Kasumi-1 (cell line): ENCODE measurements at regions not wholly inside any gene's neighbourhood (a gene's known extent, or its start where the extent isn't known, plus 50 kb on each side); places are given as distances from the start of the nearest gene placed in this dataset.
A peak's percentile ranks its signal among the peaks of the same experiment; 100 is the strongest.

Experiments used
- DNase-seq, 2 experiments: peaks; one replicate each; lab custom pipeline; 2025; lab: John Stamatoyannopoulos, UW

DNA sequence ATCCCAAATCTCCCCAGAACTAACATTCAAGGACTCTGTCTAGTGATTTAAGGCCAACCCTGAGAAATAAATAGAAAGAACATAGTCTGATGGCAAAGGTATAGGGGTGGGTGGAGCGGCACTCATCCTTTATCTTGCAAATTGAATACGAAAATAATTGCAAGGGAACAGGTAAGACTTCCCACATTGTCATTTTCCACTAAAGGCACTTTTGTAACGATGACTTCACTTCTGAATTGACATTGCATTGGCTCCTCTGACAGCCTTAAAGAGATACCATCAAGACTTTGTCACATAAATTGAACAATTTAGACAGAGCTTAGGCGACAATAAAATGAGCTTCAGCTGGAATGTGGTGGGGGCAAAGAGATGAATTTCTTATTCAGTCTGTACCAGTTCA lies 75.3 kb upstream of the PLCL2 start:
- DNase-seq: no peak

DNA sequence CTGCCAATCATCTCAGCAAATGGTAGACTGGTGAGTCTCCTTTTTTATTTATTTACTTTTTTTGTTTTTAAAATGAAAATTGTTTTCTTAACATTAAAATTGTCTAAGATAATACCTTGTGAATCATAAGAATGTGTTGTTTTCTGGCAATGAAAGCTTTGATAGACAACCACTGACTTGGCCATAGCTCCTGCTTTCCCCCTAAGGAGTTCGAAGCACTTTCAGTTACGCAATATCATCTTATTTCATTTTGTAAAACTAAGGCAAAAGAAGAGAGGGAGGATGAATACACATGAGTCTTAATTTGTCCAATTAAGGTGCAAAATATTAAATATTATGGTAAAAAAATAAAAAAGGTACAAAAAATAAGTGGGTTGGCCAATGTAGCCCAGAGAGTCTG lies 74.8 kb upstream of the PLCL2 start:
- DNase-seq: no peak

DNA sequence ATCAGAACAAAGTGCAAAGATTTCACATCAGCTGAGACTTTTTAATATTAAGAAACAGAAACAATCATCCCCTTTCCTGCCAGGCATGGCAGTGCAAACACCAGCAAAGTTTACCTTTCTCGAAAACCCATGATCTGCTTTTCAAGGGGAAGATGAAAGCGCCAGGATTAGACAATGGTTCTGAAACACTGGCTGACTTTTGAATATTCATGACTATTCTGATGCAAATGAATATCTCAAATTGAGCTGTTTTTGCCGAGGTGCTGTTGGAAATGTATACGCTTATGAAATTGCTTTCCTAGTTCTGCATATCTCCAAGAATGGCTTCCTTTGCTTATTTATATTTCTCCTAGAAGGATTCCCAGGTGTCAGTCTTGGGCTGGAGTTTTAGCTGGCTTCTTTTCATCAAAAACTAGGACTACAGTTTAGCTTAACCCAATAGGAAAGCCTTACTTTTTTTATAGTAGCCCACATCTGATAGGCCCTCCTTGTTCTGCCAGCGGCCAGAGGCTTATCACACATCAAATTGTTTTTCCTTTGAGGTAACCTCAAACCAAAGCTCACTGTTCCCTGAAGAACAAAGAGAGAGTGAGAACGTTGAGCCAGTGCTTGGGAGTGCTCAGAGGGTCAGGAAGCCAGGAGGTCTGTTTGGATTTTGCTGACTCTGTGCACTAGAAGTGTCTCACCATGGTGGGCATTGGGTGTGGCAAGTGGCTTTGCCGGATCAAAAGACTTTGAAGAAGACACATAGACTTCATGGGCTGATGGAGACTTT lies 74.0 kb upstream of the PLCL2 start:
- no peak for DNase-seq

DNA sequence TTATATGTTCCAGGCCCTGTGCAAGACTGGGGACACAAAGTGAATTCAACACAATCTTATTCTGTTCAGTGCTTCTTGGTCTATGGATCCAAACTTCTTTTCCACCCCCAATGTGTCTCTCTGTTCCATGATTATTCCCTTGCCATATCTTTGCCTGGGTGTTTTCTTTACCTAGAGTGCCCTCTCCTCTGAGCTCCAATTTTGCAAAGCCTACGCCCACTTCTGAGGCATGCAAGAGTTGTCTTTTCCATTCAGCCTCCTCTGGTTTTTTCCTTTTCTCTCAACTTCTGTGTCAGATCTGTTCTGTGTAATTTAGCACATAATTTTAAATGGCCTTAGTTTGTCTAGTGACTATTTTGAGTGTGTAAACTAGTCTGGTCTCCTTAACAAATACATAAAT lies 72.8 kb upstream of the PLCL2 start:
- no peak for DNase-seq

DNA sequence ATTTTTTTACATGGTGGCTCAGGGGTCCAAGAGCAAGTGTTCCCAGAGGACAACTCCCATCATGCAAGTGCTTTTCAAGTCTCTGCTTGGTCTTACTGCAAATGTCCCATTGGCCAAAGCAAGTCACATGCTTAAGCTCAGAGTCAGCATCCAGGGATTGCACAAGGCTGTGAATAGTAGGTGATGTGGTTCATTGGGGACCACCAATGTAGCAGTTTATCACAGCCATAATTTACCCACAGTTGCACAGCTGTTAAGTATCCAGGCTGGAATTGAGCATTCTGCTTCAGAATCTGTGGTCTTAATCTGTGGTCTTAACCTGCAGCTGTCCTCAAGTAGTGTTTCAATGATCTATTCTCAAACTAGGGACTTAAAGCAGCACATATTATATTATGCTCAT lies 71.4 kb upstream of the PLCL2 start:
- DNase-seq: no peak

DNA sequence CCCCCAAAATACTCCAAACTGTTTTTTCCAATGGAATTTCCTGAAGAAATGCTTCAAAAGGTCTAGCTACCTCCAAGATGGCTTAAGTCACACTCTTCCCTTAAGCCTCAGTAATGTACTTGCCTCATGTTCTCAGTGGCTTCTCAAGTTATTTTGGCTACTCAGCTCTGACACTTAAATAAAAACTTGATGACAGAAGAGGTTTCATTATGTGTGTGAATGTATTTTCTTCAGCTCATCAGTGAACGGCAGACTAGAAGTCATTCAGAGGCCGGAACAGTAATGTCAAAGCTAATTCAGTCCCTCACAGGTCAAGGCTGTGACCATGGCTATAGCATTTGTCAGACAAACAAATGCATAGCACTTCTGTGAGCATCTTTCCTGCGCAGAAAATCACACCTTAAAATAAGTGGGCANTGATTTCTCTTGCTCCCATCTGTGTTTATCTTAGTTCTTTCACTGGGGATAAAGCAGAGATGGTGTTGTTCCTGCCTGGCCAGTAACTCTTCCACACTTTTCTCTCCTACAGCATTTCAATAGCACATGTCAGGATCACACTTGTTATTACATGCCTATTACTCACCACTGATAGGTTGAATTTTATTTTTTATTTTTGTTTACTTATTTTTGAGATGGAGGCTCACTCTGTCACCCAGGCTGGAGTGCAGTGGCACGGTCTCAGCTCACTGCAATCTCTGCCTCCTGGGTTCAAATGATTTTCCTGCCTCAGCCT lies 68.5 kb upstream of the PLCL2 start:
- DNase-seq: no peak

DNA sequence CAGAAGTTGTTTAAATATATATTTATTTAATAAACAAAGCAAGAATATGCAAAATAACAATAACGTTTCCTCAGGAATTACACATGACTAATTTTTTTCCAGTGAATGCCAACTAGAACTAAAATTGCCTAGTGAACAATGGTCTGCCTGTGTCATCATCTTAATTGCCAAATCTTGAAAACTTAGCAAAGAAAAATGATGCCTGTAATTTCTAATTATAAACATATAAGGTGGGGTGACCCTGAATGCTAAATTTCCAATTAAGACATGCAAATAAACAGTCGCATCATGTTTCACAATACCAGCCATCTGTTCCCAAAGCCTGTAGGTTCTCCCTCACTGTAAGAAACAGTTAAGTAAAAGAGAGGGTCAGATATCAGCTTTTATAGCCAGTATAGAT lies 67.6 kb upstream of the PLCL2 start:
- no peak for DNase-seq

DNA sequence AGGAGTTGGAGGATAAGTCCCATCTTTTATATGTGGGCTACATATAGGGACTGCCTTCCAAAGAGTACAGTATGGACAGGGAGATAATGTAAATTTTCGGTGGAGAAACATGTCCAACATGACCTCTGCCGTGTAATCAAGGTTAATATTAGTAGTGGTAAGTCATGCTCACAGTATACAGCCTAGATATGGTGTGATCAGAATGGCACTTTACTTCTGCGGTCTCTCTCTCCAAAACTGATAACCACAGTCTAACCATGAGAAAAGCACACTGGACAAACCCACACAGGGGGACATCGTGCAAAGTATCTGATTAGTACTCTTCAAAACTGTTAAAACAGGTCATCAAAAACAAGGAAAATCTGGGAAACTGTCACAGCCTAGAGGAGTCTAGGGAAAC lies 66.6 kb upstream of the PLCL2 start:
- no peak for DNase-seq

DNA sequence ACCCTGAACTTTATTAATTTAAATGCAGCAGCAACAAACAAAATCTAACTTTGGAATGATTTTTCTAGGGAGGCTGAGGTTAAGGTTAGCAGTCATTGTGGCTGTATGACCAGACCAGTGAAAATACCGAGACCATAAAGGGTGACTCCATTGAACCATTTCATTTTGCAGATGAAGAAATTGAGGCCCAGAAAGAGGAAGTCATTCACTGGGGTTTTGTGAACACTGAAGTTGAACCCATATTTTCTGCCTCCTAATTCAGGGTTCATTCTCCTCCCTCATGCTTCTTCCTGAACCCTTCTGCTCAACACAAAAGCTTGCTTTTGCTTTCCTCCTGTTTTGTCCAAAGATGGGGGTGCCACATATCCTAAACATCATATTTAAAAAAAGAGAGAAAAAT lies 65.8 kb upstream of the PLCL2 start:
- DNase-seq: no peak

DNA sequence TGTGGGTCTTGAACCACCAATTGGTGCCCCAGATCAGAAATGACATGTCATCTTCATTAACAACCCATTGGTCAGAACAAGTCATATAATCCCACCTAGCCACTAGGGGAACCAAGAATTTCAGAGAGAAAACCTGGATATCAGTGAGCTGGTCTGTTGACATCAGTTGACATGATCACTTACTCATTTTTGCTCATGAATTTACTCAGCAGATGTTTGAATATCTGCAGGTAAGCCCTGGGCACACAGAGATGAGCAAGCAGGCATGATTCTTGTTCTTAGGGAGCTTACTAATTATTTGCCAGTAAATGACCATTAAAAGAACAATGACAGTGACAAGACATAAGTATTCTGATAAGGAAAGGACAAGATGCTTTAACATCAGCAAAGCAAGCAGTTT lies 64.3 kb upstream of the PLCL2 start:
- no peak for DNase-seq

DNA sequence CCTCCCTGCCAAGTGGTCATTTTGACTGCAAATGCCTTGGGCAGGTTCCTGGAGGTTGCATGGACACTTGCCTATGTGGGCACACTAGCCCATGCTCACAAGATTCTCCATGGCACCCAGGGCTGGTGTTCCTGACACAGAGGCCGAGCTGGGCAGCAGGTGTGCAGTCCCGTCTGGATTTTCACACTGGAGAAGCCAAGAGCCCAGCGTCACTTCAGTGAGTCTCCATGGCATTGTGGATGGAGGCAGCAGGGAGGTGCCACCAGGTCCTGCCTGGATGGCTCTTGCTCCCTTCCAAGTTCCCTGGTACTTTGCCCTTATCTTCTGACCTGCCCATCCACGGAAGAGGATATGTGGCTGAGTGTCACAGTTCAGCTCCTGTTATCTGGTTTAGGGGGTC lies 63.7 kb upstream of the PLCL2 start:
- DNase-seq: no peak

DNA sequence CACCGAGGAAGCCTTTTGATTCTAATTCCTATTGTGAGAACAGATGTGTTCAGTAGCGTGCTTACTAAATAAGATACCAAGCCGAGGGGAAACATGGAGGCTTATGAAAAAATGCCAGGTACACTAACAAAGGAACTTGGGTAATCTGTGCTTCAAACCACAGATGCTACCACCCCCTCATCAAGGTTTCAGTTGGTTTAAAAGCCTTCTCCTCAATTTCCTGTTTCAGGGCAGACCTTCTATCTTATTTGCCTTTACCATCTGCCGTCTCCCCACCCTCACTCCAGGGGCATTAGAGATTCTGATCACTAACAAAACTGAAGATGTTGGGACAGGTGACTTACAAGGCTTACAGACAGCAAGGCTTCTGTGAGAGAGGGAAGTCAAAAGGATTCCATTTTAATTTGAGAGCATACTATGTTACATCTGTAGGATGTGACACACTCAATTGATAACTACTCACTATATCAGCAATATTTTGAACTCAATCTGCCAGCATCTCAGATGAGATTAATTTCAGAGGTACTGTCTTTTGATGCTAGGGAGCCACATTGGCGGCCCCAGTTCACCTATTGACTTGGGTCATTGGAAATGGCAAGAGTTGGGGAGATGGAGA lies 60.6 kb upstream of the PLCL2 start:
- no peak for DNase-seq

DNA sequence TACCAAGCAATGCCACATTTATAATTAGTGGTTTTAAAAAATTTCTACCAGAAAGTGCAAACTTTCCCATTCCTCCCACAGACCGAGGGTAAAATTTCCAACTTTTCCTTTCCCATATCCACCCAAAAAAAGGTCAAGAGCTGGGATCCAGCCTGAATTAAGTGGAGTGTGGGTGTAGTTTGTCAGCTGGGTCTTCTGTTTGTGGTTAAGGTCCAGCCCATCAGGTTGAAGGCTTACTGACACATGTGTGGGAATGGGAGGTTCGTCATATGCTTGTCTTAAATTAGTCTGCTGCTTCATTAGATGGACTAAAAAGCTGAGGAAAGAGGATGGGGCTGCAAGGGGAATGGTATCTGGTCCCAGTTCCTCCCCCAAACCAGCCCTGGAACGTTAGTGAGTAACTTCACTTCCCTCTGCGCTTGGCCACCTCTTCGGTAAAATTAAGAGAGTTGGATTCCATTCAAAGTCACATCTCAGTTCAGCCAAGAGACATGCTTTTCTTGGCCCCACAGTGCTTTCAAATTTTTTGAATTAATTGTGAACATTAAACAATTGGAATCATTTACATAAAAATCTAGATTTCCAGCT lies 59.0 kb upstream of the PLCL2 start:
- DNase-seq: no peak

DNA sequence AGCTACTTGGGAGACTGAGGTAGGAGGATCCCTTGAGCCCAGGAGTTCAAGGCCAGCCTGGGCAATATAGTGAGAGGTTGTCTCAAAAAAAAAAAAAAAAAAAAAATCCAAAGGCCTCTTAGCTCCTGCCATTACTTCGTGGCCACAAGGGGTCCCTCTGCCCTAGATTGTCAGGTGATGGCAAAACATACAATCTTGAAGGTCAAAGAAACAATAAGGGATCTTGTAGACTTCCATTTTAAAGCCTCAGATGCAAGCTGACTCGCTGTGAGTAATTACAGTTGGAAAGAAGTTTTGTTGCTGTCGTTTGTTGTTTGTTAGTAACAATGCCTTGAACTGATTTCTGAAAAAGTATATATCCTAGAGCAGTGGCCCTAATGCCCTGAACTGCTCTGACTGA lies 55.9 kb upstream of the PLCL2 start:
- DNase-seq: peak; percentile 27 to 29

DNA sequence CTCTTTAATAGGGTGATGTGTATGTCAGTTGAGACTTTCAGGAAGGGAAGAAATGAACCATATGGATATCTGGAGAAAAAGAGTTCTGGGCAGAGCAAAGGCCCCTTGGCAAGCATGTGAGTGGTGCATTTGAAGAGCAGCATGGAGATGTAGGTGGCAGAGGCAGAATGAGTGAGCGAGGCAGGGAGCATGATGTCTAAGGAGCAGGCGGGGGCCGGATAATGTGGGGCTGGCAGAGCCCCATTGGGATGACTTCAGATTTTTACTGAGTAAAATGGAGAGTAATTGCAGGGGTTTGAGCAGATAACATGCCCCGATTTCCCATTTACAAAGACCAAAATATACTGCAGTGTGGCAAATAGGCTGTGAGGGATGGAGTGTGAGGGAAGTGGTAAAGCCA lies 52.9 kb upstream of the PLCL2 start:
- no peak for DNase-seq

DNA sequence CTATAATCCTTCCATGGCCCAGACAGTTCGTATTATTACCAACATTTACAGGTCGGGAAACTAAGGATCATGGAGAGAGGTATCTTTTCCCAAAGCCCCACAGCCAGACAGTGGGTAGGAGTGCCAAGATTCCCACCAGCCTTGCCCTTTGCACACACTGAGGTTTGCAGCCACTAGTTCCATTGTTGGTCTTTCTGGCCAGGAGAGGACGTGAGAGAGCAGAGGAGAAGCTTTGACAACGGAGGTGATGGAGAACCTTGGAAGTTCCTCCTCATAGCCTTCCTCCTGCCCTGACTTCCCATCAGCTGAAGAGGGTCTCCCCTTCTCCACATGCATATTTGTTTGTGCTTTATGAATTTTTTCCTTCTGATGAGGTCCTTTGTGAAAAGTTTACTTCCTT lies 50.5 kb upstream of the PLCL2 start:
- DNase-seq: no peak

DNA sequence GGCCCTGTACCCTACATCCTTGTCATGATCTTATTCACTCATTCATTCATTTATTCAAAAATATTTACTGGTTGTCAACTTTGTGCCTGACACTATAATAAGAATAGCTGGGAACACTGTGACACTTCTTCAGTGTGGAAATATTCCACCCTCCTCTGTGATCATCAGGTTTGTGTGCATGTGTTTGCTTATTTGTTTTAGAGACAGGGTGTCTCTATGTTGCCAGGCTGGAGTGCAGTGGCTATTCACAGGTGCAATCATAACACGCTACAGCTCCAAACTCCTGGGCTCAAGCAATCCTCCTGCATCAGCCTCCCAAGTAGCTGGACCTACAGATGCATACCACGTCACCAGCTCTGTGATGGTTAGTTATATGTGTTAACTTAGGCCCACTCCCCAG lies 50.0 kb upstream of the PLCL2 start:
- DNase-seq: no peak
